SK-N-MC (cell line): ENCODE measurements at regions not wholly inside any gene's neighbourhood (a gene's known extent, or its start where the extent isn't known, plus 50 kb on each side); places are given as distances from the start of the nearest gene placed in this dataset.

Experiments used
- EZH2 ChIP-seq: fragments of 200-600 bp; sonication (generic); IDR thresholded peaks from one replicate; pipeline ENCODE4 v1.6.1; 2017; ENCODE audit warnings: antibody characterized with exemption
- POLR2AphosphoS5 ChIP-seq: IDR thresholded peaks from 2 replicates; pipeline ENCODE4 v1.6.1; 2012; ENCODE audit warnings: mild to moderate bottlenecking, low read depth, low read length, borderline replicate concordance

GRCh38 chr18:27778441-27778840 lies 398.5 kb downstream of the CDH2 start:
- TF ChIP-seq POLR2AphosphoS5 (no peak), EZH2 (no peak)
